Liver (tissue), 8 donors: ENCODE measurements at regions not wholly inside any gene's neighbourhood (a gene's known extent, or its start where the extent isn't known, plus 50 kb on each side); places are given as distances from the start of the nearest gene placed in this dataset.

Experiments used
- DNase-seq: peaks from one replicate; pipeline ENCODE4 v3.0.0-alpha.2; 2017; ENCODE audit warnings: low spot score
- H3K27ac ChIP-seq, 2 donors: one replicate each; pipeline ENCODE4 v1.7.0; 2013; ENCODE audit warnings: inconsistent platforms in 2 of 2, low read length in 2 of 2, control low read depth in 1 of 2, low read depth in 1 of 2, mild to moderate bottlenecking in 1 of 2
- H3K27me3 ChIP-seq, 4 donors: one replicate each; pipeline versions ENCODE4 v1.6.1 to v1.7.0; 2013; ENCODE audit warnings: low read length in 3 of 4, inconsistent platforms in 1 of 4, mild to moderate bottlenecking in 1 of 4, moderate library complexity in 1 of 4; ENCODE audit not compliant: control insufficient read depth in 4 of 4, insufficient read depth in 4 of 4
- H3K36me3 ChIP-seq, 4 donors: one replicate each; pipeline versions ENCODE4 v1.6.1 to v1.7.0; 2013; ENCODE audit warnings: low read length in 3 of 4, mild to moderate bottlenecking in 3 of 4, low read depth in 1 of 4, moderate library complexity in 1 of 4; ENCODE audit not compliant: control insufficient read depth in 4 of 4, insufficient read depth in 3 of 4
- H3K4me1 ChIP-seq, 4 donors: one replicate each; pipeline versions ENCODE4 v1.6.1 to v1.7.0; 2013; ENCODE audit warnings: low read length in 3 of 4, mild to moderate bottlenecking in 3 of 4, moderate library complexity in 1 of 4; ENCODE audit not compliant: control insufficient read depth in 4 of 4, insufficient read depth in 4 of 4
- H3K4me3 ChIP-seq, 3 donors: one replicate each; pipeline versions ENCODE4 v1.6.1 to v1.7.0; 2013; ENCODE audit warnings: low read length in 3 of 3, control low read depth in 1 of 3, low read depth in 1 of 3, mild to moderate bottlenecking in 1 of 3
- H3K9ac ChIP-seq, 2 donors: one replicate each; pipeline ENCODE4 v1.7.0; 2013; ENCODE audit warnings: low read length in 2 of 2, mild to moderate bottlenecking in 2 of 2, moderate library complexity in 2 of 2, control low read depth in 1 of 2, low read depth in 1 of 2
- H3K9me3 ChIP-seq, 4 donors: one replicate each; pipeline versions ENCODE4 v1.6.1 to v1.7.0; 2013; ENCODE audit warnings: low read length in 3 of 4; ENCODE audit not compliant: control insufficient read depth in 4 of 4
- ATF3 ChIP-seq: IDR thresholded peaks from 2 replicates; pipeline ENCODE4 v1.6.1; 2016; ENCODE audit warnings: antibody characterized with exemption
- EGR1 ChIP-seq, 2 donors: IDR thresholded peaks; 2 replicates each; pipeline ENCODE4 v1.6.1; 2016 to 2018; ENCODE audit warnings: antibody characterized with exemption in 2 of 2, low read depth in 2 of 2
- FOXA1 ChIP-seq: IDR thresholded peaks from 2 replicates; pipeline ENCODE4 v1.6.1; 2016; ENCODE audit warnings: antibody characterized with exemption
- FOXA2 ChIP-seq: IDR thresholded peaks from 2 replicates; pipeline ENCODE4 v1.6.1; 2016; ENCODE audit warnings: antibody characterized with exemption
- GABPA ChIP-seq, 2 donors: IDR thresholded peaks in 1 of 2; conservative IDR thresholded peaks in 1 of 2; 2 replicates each; pipeline ENCODE4 v1.6.1; 2016; ENCODE audit warnings: antibody characterized with exemption in 2 of 2, mild to moderate bottlenecking in 1 of 2, moderate library complexity in 1 of 2
- HNF4A ChIP-seq, 2 donors: conservative IDR thresholded peaks; 2 replicates each; pipeline ENCODE4 v1.6.1; 2016; ENCODE audit warnings: antibody characterized with exemption in 2 of 2, mild to moderate bottlenecking in 2 of 2
- HNF4G ChIP-seq: IDR thresholded peaks from 2 replicates; pipeline ENCODE4 v1.6.1; 2016; ENCODE audit warnings: antibody characterized with exemption
- JUND ChIP-seq, 2 donors: IDR thresholded peaks; 2 replicates each; pipeline ENCODE4 v1.6.1; 2016; ENCODE audit warnings: antibody characterized with exemption in 2 of 2
- MAX ChIP-seq: IDR thresholded peaks from 2 replicates; pipeline ENCODE4 v1.6.1; 2016; ENCODE audit warnings: antibody characterized with exemption
- RAD21 ChIP-seq, 2 donors: IDR thresholded peaks; 2 replicates each; pipeline ENCODE4 v1.6.1; 2016; ENCODE audit warnings: antibody characterized with exemption in 2 of 2, mild to moderate bottlenecking in 2 of 2
- REST ChIP-seq: IDR thresholded peaks from 2 replicates; pipeline ENCODE4 v1.6.1; 2016; ENCODE audit warnings: antibody characterized with exemption, mild to moderate bottlenecking
- RXRA ChIP-seq, 2 donors: IDR thresholded peaks; 2 replicates each; pipeline ENCODE4 v1.6.1; 2017 to 2018; ENCODE audit warnings: antibody characterized with exemption in 2 of 2, mild to moderate bottlenecking in 1 of 2
- SP1 ChIP-seq: IDR thresholded peaks from 2 replicates; pipeline ENCODE4 v1.6.1; 2018; ENCODE audit warnings: antibody characterized with exemption, mild to moderate bottlenecking
- TAF1 ChIP-seq: conservative IDR thresholded peaks from 2 replicates; pipeline ENCODE4 v1.6.1; 2016; ENCODE audit warnings: antibody characterized with exemption, mild to moderate bottlenecking
- YY1 ChIP-seq: IDR thresholded peaks from 2 replicates; pipeline ENCODE4 v1.6.1; 2016; ENCODE audit warnings: antibody characterized with exemption, mild to moderate bottlenecking
- ZBTB33 ChIP-seq: IDR thresholded peaks from 2 replicates; pipeline ENCODE4 v1.6.1; 2016; ENCODE audit warnings: antibody characterized with exemption
- WGBS: extraction: QIAGEN DNeasy Blood & Tissue Kit; methylation state at CpG from one replicate; pipeline ENCODE4 v1.1.7; 2013; 5-methylcytosine and 5-hydroxymethylcytosine counted together
- TF ChIP-seq, protein P1 (sequence below): fragments of 150-350 bp; IDR thresholded peaks from 2 replicates; pipeline ENCODE4 v1.5.1; 2017; ENCODE audit warnings: improper control_type of control experiment, low read depth, low read length; ENCODE audit not compliant: missing input control
- donor health status: healthy.
- donor health status: healthy.
- donor health status: healthy.
- donor health status: healthy.
- donor health status: healthy.

DNA sequence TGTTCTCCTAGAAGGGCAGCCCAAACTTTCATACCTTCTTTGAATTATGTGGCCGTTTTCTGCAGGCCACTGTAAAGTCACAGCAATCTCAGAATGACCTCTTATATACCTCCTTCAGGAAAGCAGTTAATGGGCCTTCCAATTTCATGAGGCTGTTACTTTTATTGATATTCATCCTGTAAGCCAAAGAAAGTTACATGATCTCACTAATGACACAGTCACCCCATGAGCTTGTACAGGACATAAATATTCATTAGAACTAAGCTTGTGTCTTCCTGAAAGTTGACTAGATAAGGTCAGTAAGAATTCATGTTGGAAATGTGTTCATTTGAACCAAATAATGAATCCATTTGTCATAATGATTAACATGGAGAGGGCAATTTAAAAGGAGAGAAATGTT, 283.1 kb upstream of the NWD2 start:
- Histone ChIP-seq H3K36me3 (no peaks in the 10 kb centered on the region), H3K27me3 (no peaks in the 10 kb centered on the region), H3K9me3 (no peaks in the 10 kb centered on the region), H3K27ac (no peak overlapping the region), H3K4me3 (no peak overlapping the region), H3K9ac (no peak overlapping the region), H3K4me1 (no peaks in the 10 kb centered on the region)
- no peak for DNase-seq
- 51% methylated on average over 1 of the region's 1 CpG for WGBS
- no peak for TF ChIP-seq SP1
- no peak for TF ChIP-seq TAF1
- no peak for TF ChIP-seq RAD21 (IDR thresholded peaks at IDR 0.05)
- no peak for TF ChIP-seq HNF4A (conservative IDR thresholded peaks at IDR 0.05)
- no peak for TF ChIP-seq JUND (IDR thresholded peaks at IDR 0.05)
- TF ChIP-seq REST: no peak
- no peak for TF ChIP-seq ATF3
- no peak for TF ChIP-seq MAX
- no peak for TF ChIP-seq FOXA2
- TF ChIP-seq ZBTB33: no peak
- TF ChIP-seq YY1: no peak
- TF ChIP-seq, protein P1, sequence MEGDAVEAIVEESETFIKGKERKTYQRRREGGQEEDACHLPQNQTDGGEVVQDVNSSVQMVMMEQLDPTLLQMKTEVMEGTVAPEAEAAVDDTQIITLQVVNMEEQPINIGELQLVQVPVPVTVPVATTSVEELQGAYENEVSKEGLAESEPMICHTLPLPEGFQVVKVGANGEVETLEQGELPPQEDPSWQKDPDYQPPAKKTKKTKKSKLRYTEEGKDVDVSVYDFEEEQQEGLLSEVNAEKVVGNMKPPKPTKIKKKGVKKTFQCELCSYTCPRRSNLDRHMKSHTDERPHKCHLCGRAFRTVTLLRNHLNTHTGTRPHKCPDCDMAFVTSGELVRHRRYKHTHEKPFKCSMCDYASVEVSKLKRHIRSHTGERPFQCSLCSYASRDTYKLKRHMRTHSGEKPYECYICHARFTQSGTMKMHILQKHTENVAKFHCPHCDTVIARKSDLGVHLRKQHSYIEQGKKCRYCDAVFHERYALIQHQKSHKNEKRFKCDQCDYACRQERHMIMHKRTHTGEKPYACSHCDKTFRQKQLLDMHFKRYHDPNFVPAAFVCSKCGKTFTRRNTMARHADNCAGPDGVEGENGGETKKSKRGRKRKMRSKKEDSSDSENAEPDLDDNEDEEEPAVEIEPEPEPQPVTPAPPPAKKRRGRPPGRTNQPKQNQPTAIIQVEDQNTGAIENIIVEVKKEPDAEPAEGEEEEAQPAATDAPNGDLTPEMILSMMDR: no peak
- no peak for TF ChIP-seq GABPA (IDR thresholded peaks at IDR 0.05 in 1 of 2, conservative IDR thresholded peaks at IDR 0.05 in 1 of 2)
- TF ChIP-seq EGR1 (IDR thresholded peaks at IDR 0.05; ENCODE audit: low read depth in 2 of 2): no peak
- TF ChIP-seq FOXA1: no peak
- TF ChIP-seq RXRA (IDR thresholded peaks at IDR 0.05): no peak
- no peak for TF ChIP-seq HNF4G
